ENCODE measurements at regions not wholly inside any gene's neighbourhood (a gene's known extent, or its start where the extent isn't known, plus 50 kb on each side); places are given as distances from the start of the nearest gene placed in this dataset.
"Not testable (repeated sequence)": the region's sequence is repeated elsewhere in the genome, so short reads cannot be mapped to it uniquely, and the experiment has no call there.

GRCh38 chr19:34871911-34872310, 54.8 kb upstream of the ZNF30 start:
- DNase-seq, result not testable (repeated sequence)

DNA sequence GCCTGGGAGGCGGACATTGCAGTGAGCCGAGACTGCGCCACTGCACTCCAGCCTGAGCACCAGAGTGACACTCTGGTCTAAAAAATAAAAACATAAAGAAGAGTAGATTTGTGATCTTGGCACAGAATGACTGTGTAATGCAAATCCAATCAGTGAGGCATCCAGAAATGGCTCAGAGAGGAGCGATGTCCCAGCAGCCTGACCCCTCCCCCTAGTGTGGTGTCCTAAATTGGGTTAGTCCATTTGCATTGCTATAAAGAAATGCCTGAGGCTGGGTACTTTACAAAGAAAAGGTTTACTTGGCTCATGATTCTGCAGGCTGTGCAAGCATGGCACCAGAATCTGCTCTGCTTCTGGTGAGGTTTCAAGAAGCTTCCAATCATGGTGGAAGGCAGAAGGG, 59.1 kb upstream of the ZNF30 start:
- no peak for DNase-seq

DNA sequence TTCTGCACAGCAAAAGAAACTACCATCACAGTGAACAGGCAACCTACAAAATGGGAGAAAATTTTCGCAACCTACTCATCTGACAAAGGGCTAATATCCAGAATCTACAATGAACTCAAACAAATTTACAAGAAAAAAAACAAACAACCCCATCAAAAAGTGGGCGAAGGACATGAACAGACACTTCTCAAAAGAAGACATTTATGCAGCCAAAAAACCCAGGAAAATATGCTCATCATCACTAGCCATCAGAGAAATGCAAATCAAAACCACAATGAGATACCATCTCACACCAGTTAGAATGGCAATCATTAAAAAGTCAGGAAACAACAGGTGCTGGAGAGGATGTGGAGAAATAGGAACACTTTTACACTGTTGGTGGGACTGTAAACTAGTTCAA, 61.5 kb upstream of the ZNF30 start:
- DNase-seq, result not testable (repeated sequence)

- DNase-seq, result not testable (repeated sequence)
Measured at GRCh38 chr19:34859823-34860736, 66.6 kb upstream of the ZNF30 start.

DNA sequence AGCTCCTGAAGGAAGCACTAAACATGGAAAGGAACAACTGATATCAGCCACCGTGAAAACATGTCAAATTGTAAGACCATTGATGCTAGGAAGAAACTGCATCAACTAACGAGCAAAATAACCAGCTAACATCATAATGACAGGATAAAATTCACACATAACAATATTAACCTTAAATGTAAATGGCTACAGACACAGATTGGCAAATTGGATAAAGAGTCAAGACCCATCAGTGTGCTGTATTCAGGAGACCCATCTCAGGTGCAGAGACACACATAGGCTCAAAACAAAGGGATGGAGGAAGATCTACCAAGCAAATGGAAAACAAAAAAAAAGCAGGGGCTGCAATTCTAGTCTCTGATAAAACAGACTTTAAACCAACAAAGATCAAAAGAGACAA, 67.4 kb upstream of the ZNF30 start:
- not testable (repeated sequence) for DNase-seq

GRCh38 chr19:34856052-34856451, 70.7 kb upstream of the ZNF30 start:
- no peak for DNase-seq

- DNase-seq, result no peak
Measured at GRCh38 chr19:34853369-34853768, 73.3 kb upstream of the ZNF30 start.

GRCh38 chr19:34852669-34853068, 74.0 kb upstream of the ZNF30 start:
- no peak for DNase-seq

- DNase-seq, result no peak
Measured at GRCh38 chr19:34851277-34851804, 75.4 kb upstream of the ZNF30 start.

DNA sequence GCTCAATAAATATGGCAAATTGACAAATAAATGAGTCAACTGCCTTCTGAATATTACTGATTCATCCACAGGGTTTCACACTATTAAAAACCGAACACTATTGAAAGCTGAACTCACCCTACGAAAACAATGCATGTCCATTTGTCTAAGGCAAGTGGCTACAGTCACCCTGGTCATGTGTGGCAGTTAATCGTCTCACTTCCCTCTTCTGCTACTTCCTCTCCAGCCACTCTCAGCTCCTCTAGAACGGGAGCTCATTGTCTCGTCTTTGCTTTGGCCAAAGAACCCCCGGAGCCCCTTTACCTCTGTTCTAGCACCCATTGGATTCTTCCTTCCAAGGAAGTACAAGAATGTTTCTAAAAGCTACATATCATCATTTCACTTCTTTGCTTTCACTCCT, 74.4 kb upstream of the ZNF599 start:
- no peak for DNase-seq

DNA sequence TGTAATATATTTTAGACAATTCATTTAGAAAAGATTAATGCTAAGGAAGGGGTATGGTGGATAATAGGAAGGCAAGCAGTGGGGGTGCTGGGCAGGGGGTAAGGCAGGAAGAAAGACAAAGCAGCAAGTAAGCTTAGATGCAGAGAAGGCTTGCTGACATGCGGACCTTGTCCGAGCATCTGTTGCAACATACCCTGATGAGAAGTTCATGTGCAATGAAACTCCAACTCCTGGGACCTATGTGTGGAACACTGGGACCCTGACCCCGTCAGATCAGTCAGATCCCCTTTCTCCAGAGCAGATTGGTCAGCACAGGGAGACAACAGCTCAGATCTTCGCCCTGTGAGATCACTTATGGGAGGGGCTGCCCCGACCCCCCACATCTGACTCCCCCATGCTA, 71.3 kb upstream of the ZNF599 start:
- DNase-seq, result no peak

DNA sequence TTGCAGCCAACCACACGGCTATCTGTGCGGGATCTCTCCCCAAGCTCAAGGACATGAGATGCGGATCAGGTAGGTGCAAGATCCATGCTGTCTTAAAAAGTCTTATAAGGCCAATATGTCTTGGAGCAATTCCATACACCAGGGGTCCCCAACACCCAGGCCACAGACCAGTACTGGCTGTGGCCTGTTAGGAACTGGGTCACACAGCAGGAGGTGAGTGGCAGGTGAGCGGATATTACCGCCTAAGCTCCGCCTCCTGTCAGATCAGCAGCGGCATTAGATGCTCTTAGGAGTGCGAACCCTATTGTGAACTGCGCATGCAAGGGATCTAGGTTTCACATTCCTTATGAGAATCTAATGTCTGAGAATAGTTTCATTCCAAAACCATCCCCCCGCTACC, 68.8 kb upstream of the ZNF599 start:
- DNase-seq, result no peak

- no peak for DNase-seq
Measured at GRCh38 chr19:34838753-34839431, 65.9 kb upstream of the ZNF599 start.

DNA sequence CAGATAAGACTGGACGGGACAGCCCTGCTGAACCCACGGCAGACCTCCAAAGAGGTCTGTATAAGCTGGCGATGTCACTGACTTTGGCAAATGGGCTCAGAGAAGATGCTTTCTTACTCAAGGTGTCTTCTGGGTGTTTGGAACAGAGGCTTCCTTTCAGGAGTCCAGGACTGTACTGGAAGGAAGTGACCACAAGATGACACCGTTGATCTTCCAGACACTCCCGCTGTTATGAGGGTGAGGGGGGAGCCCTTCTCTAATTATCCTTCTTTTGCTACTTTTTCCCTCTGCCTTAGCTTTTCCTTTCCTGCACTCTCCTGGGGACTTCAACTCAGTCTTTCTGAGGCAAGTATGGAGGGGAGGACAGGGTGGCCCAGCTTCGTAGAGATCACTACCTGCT, 65.2 kb upstream of the ZNF599 start:
- DNase-seq, result peak; percentile 4

- DNase-seq, result peak; percentile 93
Measured at GRCh38 chr19:34837262-34837661, 64.2 kb upstream of the ZNF599 start.

DNA sequence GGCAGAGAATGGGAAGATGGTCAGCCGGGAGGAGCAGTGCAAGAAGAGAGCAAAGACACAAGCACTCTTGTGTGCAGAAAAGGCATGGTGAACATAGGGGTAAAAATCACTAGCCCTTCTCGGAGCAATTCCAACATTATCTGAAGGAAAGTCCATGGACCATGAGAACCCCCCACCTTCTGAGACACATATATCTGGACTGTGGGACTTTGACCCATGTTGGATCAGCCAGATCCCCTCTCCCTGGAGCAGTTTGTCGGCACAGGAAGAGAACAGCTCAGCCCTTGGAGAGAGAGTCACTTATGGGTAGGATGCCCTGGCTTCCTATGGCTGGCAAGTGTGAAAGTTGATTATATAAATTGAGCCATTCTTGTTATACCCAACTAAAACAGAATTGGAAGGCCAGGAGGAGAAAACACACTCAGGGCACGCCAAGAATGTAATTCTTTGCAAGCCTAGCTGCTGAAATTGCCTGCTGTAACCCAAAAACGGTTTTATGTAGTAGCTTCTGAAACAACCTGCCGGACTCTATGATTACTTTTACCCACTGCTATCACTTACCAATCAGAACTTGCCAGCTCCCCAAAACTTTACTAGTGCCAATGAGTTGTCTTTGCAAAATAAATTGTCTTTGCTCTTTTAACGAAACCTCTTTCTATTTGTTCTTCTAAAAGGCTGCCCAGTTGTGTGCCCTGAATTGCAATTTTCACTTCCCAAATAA, 62.8 kb upstream of the ZNF599 start:
- DNase-seq, result no peak

- no peak for DNase-seq
Measured at GRCh38 chr19:34834472-34835061, 61.6 kb upstream of the ZNF599 start.

GRCh38 chr19:34832581-34833112, 59.6 kb upstream of the ZNF599 start:
- no peak for DNase-seq

DNA sequence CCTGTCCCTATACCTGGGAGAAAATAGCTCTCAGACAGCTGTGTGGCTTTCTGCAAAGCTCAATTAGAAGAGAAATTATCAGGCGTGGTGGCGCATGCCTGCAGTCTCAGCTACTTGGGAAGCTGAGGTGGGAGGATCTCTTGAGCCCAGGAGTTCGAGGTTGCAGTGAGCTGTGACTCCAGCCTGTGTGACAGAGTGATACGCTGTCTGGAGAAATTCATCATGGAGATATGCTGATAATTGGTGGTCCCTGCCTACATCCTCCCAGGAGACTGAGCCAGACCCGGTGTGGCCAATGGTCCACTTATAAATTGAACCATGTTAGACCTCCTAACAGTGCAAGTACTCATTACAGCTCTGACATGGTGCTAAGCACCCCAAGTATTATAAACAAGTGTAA, 58.7 kb upstream of the ZNF599 start:
- no peak for DNase-seq

GRCh38 chr19:34828156-34828555, 55.1 kb upstream of the ZNF599 start:
- DNase-seq, result no peak

- no peak for DNase-seq
Measured at GRCh38 chr19:34825212-34825611, 52.2 kb upstream of the ZNF599 start.

GRCh38 chr19:34824686-34825085, 51.7 kb upstream of the ZNF599 start:
- no peak for DNase-seq
